Esophagus squamous epithelium (tissue), 4 donors: ENCODE measurements at regions not wholly inside any gene's neighbourhood (a gene's known extent, or its start where the extent isn't known, plus 50 kb on each side); places are given as distances from the start of the nearest gene placed in this dataset.

Experiments used
- CTCF ChIP-seq, 6 experiments: fragments of 450-650 bp in 4 of 6; fragments of 200-600 bp in 2 of 6; sonication (generic) in 2 of 6; IDR thresholded peaks; one replicate each; pipeline ENCODE4 v1.5.1; 2016 to 2019; ENCODE audit warnings: antibody characterized with exemption in 6 of 6, mild to moderate bottlenecking in 4 of 6, moderate library complexity in 4 of 6
- POLR2A ChIP-seq, 4 donors: fragments of 450-650 bp; IDR thresholded peaks; one replicate each; pipeline ENCODE4 v1.6.1; 2017; ENCODE audit warnings: antibody characterized with exemption in 4 of 4, mild to moderate bottlenecking in 4 of 4, moderate library complexity in 3 of 4

GRCh38 chr5:29896646-29897045 lies 1296.8 kb upstream of the CDH6 start:
- TF ChIP-seq CTCF (IDR thresholded peaks at IDR 0.05) (no peak), POLR2A (IDR thresholded peaks at IDR 0.05) (no peak)
